Activated CD8-positive, alpha-beta T cell treated with anti-CD3 and anti-CD28 coated beads for 36 hours (primary cell): ENCODE measurements at regions not wholly inside any gene's neighbourhood (a gene's known extent, or its start where the extent isn't known, plus 50 kb on each side); places are given as distances from the start of the nearest gene placed in this dataset.

Source experiments
- ATAC-seq: fragments of 200-7000 bp; cut with Tn5 transposase; one replicate; pipeline ENCODE4 v1.10.0; 2021; ENCODE audit warnings: mild to moderate bottlenecking, moderate library complexity
- CTCF ChIA-PET: fragments of 350-600 bp; sonication (Branson Sonifier 250); formaldehyde crosslinking; loops from one replicate; lab custom pipeline; 2021; ENCODE audit warnings: antibody characterized with exemption; lab: Charles Lee
- POLR2A ChIA-PET: fragments of 350-600 bp; sonication (Branson Sonifier 250); formaldehyde crosslinking; loops from one replicate; lab custom pipeline; 2021; ENCODE audit warnings: antibody characterized with exemption; lab: Charles Lee
- DNase-seq: peaks from one replicate; pipeline ENCODE4 v3.0.0-alpha.2; 2020
- H3K27ac Mint-ChIP-seq: one replicate; pipeline ENCODE4 v1.8.0; 2021; ENCODE audit warnings: mild to moderate bottlenecking, mixed read lengths
- H3K27me3 Mint-ChIP-seq: one replicate; pipeline ENCODE4 v1.8.0; 2021; ENCODE audit warnings: mixed read lengths
- H3K36me3 Mint-ChIP-seq: one replicate; pipeline ENCODE4 v1.8.0; 2021; ENCODE audit warnings: low read depth, mixed read lengths
- H3K4me1 Mint-ChIP-seq: one replicate; pipeline ENCODE4 v1.8.0; 2021; ENCODE audit warnings: low read depth, mixed read lengths
- H3K4me3 Mint-ChIP-seq: one replicate; pipeline ENCODE4 v1.8.0; 2021; ENCODE audit warnings: mild to moderate bottlenecking, moderate library complexity, mixed read lengths
- H3K9me3 Mint-ChIP-seq: one replicate; pipeline ENCODE4 v1.8.0; 2021; ENCODE audit warnings: mixed read lengths
- intact Hi-C: fragments of 100-400 bp; cut with micrococcal nuclease; formaldehyde crosslinking; loops from one replicate; pipeline ENCODE4 v1.10.0; 2022
- TF ChIP-seq, protein P1 (sequence below): fragments of 200-600 bp; IDR thresholded peaks from one replicate; pipeline ENCODE4 v1.8.0; 2022; ENCODE audit warnings: antibody characterized with exemption, mild to moderate bottlenecking

GRCh38 chr4:84394386-84394785 is 104.7 kb downstream of the NKX6-1 start:
- H3K27ac Mint-ChIP-seq: no peak overlapping the region
- TF ChIP-seq, protein P1, sequence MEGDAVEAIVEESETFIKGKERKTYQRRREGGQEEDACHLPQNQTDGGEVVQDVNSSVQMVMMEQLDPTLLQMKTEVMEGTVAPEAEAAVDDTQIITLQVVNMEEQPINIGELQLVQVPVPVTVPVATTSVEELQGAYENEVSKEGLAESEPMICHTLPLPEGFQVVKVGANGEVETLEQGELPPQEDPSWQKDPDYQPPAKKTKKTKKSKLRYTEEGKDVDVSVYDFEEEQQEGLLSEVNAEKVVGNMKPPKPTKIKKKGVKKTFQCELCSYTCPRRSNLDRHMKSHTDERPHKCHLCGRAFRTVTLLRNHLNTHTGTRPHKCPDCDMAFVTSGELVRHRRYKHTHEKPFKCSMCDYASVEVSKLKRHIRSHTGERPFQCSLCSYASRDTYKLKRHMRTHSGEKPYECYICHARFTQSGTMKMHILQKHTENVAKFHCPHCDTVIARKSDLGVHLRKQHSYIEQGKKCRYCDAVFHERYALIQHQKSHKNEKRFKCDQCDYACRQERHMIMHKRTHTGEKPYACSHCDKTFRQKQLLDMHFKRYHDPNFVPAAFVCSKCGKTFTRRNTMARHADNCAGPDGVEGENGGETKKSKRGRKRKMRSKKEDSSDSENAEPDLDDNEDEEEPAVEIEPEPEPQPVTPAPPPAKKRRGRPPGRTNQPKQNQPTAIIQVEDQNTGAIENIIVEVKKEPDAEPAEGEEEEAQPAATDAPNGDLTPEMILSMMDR: no peak
- intact Hi-C loops: no loop called here
- DNase-seq: no peak
- no peaks in the 10 kb centered on the region for H3K27me3 Mint-ChIP-seq
- ChIA-PET POLR2A (no interaction called here), CTCF (no interaction called here)
- no peaks in the 10 kb centered on the region for H3K9me3 Mint-ChIP-seq
- no peak for ATAC-seq
- H3K4me3 Mint-ChIP-seq: no peak overlapping the region
- no peaks in the 10 kb centered on the region for H3K4me1 Mint-ChIP-seq
- no peaks in the 10 kb centered on the region for H3K36me3 Mint-ChIP-seq

DNA sequence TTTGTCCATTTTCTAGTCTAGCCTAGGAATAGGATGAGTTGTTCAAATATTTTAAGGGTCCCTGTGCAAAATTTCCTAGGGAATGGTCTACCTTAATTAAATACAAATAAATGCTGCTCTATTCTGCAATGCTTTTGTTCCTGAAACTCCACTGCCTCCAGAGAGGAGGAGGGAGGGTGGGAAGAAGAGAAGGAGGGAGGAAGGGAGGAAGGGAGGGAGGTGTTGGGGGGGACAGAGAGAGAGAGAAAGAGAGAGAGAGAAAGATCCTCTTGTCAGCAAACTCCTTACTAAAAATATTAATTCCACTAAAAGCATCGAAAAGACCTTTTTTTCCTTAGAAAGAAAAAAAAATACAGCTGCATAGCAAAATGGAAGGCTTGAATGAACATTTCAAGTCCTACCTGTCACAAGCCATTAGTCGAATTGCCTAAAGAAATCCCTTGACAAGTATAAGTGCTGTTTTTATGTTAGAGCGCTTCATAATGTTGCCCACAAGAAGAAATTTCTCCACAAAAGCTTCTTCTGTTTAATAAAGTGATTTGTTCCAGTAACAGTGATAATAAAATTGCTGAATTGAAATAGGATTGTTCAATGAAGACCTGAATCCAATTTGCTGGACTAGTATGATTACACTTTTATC is 106.0 kb downstream of the NKX6-1 start:
- CTCF ChIA-PET: no interaction called here
- Mint-ChIP-seq H3K36me3 (no peaks in the 10 kb centered on the region), H3K9me3 (no peaks in the 10 kb centered on the region), H3K4me3 (no peak overlapping the region), H3K4me1 (no peaks in the 10 kb centered on the region), H3K27ac (no peak overlapping the region), H3K27me3 (no peaks in the 10 kb centered on the region)
- no peak for DNase-seq
- intact Hi-C loops: no loop called here
- TF ChIP-seq, protein P1: no peak
- ATAC-seq: no peak
- POLR2A ChIA-PET: no interaction called here

DNA sequence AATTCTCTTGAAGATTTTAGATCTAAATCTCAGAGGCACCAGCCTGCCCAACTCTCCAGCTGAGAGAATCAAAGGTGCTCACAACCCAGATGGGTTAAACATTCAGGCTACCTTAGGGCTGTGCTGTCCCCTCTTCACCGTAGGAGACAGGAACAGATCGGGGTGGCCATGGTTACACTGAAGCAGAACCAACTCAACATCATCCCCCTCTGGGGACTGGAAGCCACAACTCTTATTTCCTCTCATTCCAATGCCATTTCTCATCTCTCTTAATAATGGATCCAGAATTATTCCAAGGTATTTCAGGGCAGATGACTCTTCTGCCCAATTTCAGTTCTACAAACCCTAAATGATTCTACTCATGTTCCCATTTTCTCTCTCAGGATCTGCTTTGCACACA is 109.7 kb downstream of the NKX6-1 start:
- ATAC-seq (no peak), DNase-seq (no peak)
- CTCF ChIA-PET: no interaction called here
- H3K4me3 Mint-ChIP-seq: no peak overlapping the region
- H3K27me3 Mint-ChIP-seq: no peaks in the 10 kb centered on the region
- POLR2A ChIA-PET: no interaction called here
- intact Hi-C loops: no loop called here
- TF ChIP-seq, protein P1: no peak
- H3K27ac Mint-ChIP-seq: no peak overlapping the region
- no peaks in the 10 kb centered on the region for H3K36me3 Mint-ChIP-seq
- no peaks in the 10 kb centered on the region for H3K9me3 Mint-ChIP-seq
- H3K4me1 Mint-ChIP-seq: no peaks in the 10 kb centered on the region

DNA sequence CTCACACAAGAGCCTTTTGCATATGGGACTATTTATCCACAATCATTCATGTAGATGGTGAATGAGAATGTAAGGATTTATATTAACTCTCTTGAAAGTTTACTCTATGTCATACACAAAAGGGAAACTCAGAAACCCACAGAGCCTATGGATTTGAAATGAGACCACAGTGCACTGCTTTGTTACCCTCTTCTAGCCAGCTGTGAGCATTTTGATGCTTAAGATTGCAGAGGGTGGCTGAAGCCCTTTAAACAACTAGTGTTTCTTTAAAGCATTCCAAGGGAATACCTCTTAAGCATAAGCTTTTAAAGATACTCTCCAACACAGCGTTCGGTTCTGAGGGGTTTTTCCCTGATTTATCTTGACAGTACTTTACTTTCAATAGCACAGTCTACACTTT is 113.9 kb downstream of the NKX6-1 start:
- DNase-seq (no peak), ATAC-seq (no peak)
- H3K9me3 Mint-ChIP-seq: no peaks in the 10 kb centered on the region
- peaks cover under 1% of the 10 kb centered on the region for H3K27me3 Mint-ChIP-seq
- intact Hi-C loops: no loop called here
- TF ChIP-seq, protein P1: no peak
- H3K36me3 Mint-ChIP-seq: no peaks in the 10 kb centered on the region
- ChIA-PET POLR2A (no interaction called here), CTCF (no interaction called here)
- no peak overlapping the region for H3K27ac Mint-ChIP-seq
- H3K4me1 Mint-ChIP-seq: no peaks in the 10 kb centered on the region
- H3K4me3 Mint-ChIP-seq: no peak overlapping the region

GRCh38 chr4:84384801-84385200 is 114.3 kb downstream of the NKX6-1 start:
- no peaks in the 10 kb centered on the region for H3K4me1 Mint-ChIP-seq
- CTCF ChIA-PET: no interaction called here
- intact Hi-C loops: no loop called here
- H3K27me3 Mint-ChIP-seq: peaks cover 2% of the 10 kb centered on the region
- no peaks in the 10 kb centered on the region for H3K9me3 Mint-ChIP-seq
- POLR2A ChIA-PET: no interaction called here
- H3K4me3 Mint-ChIP-seq: no peak overlapping the region
- DNase-seq (no peak), ATAC-seq (no peak)
- H3K27ac Mint-ChIP-seq: no peak overlapping the region
- no peaks in the 10 kb centered on the region for H3K36me3 Mint-ChIP-seq
- TF ChIP-seq, protein P1: no peak
